Omental fat pad (tissue), 3 donors: ENCODE measurements at regions not wholly inside any gene's neighbourhood (a gene's known extent, or its start where the extent isn't known, plus 50 kb on each side); places are given as distances from the start of the nearest gene placed in this dataset.
A peak's percentile ranks its signal among the peaks of the same experiment; 100 is the strongest.
"Not testable (repeated sequence)": the region's sequence is repeated elsewhere in the genome, so short reads cannot be mapped to it uniquely, and the experiment has no call there.

Experiments used
- ATAC-seq: fragments of 150-250 bp; one replicate; pipeline ENCODE4 v1.9.1; 2016; ENCODE audit warnings: mild to moderate bottlenecking, moderate library complexity; ENCODE audit not compliant: low FRiP score
- DNase-seq: peaks from one replicate; pipeline ENCODE4 v3.0.0-alpha.2; 2019; ENCODE audit warnings: low spot score
- CTCF ChIP-seq, 3 donors: fragments of 450-650 bp; IDR thresholded peaks; one replicate each; pipeline ENCODE4 v1.5.1; 2016 to 2017; ENCODE audit warnings: antibody characterized with exemption in 3 of 3, mild to moderate bottlenecking in 3 of 3, moderate library complexity in 2 of 3

GRCh38 chr3:106485217-106485616 lies 616.4 kb upstream of the CBLB start:
- no peak for TF ChIP-seq CTCF (IDR thresholded peaks at IDR 0.05)
- ATAC-seq (no peak), DNase-seq (no peak)

- DNase-seq (no peak), ATAC-seq (no peak)
- TF ChIP-seq CTCF (IDR thresholded peaks at IDR 0.05) = no peak
Observed at GRCh38 chr3:106485802-106486201, 617.0 kb upstream of the CBLB start.

- DNase-seq, ATAC-seq: not testable (repeated sequence)
Observed at GRCh38 chr3:106486945-106487639, 618.3 kb upstream of the CBLB start.

- TF ChIP-seq CTCF (IDR thresholded peaks at IDR 0.05) = no peak
- no peak for ATAC-seq
- DNase-seq = no peak
Observed at GRCh38 chr3:106488331-106488730, 619.5 kb upstream of the CBLB start.

GRCh38 chr3:106491796-106492195 lies 623.0 kb upstream of the CBLB start:
- DNase-seq (no peak), ATAC-seq (no peak)
- TF ChIP-seq CTCF (IDR thresholded peaks at IDR 0.05) = no peak

- TF ChIP-seq CTCF (IDR thresholded peaks at IDR 0.05) = no peak
- no peak for DNase-seq
- ATAC-seq = no peak
Observed at GRCh38 chr3:106508331-106508893, 639.6 kb upstream of the CBLB start.

GRCh38 chr3:106510206-106510605 lies 641.4 kb upstream of the CBLB start:
- ATAC-seq (peak; percentile 14), DNase-seq (no peak)
- no peak for TF ChIP-seq CTCF (IDR thresholded peaks at IDR 0.05)
